Cerebellar nuclear complex (tissue), 1 donor: ENCODE measurements at regions not wholly inside any gene's neighbourhood (a gene's known extent, or its start where the extent isn't known, plus 50 kb on each side); places are given as distances from the start of the nearest gene placed in this dataset.

Experiments
- DNase-seq, 2 experiments: peaks; one replicate each; lab custom pipeline; 2025; lab: John Stamatoyannopoulos, UW

DNA sequence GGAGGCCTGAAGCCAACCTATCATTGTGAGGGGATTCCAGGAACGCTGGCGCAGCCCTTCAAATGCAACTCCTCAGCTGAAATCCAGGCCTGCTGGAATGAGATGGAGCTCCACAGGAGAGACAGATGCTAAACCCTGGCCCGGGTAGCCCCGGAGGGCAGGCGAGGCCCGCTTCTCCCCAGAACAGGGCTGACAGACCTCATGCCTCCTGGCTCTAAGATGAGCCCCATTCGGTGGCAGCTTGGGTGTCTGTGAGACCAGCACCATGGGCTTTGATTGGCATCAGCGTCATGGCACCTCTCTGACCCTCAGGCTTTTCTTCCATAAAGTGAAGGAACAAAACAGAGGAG is 382.2 kb downstream of the BCL11B start:
- no peak for DNase-seq

DNA sequence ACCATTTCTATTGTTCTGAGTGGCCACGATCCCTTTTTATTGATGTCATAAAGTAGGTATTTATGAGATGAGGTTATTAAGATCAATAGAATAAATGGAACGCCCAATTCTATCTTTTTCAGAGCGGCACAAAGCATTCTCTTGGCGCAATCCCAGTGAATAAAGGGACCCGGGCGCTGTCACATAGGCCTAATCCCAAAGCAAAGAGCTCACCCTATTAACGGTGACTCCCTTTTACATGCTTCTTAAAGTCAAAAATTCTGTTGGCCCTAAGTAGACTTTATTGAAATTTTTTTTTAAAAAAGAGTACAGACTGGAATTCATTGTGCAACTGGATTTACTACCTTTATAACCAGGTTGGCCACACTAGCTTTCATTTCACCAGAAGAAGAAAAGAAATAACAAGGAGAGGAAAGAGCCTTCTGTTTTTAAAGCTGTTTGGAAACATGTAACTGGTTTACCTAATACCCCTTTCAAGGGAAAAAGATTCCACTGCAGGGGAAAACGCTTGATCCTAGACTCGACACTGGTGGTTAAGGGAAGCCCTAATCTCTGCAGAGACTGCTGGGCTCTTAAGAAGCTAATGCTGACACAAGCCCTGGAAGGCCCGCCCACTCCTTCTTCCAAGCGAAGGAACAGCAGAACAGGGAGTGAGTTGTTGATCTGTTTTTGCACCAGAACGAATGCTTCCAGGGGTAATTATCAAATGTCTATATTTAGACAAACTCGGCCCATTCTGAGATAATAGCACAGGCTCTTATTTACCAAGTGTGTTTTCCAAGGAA is 381.2 kb downstream of the BCL11B start:
- DNase-seq = no peak

DNA sequence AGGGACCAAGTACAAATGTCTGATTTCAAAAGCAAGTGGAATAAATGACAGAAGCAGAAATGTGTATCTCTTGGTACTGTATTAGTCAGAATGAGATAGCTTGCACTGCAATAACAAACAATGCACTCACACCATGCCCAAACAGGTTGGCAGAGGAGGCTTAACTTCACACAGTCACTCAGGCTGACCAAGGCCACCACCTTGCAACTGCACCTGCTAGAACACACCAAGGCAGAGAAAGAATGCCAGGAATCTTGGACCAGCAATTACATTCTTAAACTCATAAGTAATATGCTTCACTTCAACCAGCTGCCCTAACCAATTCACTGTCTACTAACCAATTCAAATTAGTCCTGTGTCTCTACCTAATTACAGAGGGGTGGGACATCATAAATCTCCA is 378.3 kb downstream of the BCL11B start:
- DNase-seq = no peak

DNA sequence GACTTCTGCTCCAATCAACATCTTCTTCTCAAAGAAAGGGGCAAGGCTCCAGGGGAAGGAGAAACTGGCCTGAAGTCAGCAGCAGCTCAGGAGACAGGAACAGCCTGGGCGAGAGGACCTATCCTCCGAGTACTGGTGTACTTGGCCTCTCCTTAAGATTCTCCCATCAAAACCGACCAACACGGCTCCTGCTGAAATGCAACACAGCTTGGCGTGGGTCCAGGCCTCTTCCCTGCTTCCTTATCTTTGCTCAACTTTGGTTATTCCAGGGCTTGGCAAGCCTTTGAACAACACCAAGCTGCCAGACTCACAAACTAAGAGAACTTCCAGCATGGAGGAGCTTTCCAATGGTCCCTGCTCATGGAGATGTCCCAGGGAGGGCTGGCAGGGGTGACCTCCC is 377.4 kb downstream of the BCL11B start:
- DNase-seq = no peak

DNA sequence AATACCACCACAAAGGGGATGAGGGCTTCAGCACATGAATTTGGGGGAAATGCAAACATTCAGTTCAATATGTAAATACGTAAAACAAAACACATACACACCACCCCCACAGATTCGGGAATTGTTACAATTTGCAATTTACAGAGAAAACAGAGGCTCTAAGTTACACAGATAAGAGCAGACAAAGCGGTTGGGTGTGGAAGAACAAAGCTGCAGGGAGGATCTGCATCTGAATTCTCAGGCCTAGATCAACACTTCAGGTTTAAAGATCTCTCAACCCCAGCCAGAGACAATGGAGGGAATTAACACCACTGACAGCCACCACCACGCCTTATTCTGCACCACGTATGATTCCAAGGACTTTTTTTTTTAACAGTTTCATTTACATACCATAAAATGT is 375.5 kb downstream of the BCL11B start:
- DNase-seq = no peak

GRCh38 chr14:98897605-98898309 is 374.2 kb downstream of the BCL11B start:
- DNase-seq = no peak

DNA sequence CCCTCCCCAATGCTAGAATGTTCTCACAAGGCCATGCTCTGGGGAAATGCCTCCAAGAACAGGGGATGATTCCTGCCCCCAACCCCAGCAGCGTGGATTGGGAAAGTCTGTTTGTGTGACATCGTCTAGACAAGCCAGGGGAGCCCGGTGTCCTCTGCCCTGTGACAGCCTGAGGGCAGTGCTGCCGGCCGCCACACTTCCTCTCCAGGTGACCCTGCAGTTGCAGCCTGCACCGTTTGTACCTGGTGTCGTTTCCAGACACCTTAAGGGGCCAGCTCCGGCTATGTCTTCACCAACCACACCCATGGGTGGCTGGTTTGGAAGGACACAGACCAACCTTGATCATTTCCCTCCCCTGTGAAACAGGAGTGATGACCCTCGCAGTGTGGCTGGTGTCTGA is 372.6 kb downstream of the BCL11B start:
- DNase-seq = no peak

- no peak for DNase-seq
Observed at GRCh38 chr14:98900236-98900635, 371.8 kb downstream of the BCL11B start.

GRCh38 chr14:98900798-98901197 is 371.2 kb downstream of the BCL11B start:
- no peak for DNase-seq

DNA sequence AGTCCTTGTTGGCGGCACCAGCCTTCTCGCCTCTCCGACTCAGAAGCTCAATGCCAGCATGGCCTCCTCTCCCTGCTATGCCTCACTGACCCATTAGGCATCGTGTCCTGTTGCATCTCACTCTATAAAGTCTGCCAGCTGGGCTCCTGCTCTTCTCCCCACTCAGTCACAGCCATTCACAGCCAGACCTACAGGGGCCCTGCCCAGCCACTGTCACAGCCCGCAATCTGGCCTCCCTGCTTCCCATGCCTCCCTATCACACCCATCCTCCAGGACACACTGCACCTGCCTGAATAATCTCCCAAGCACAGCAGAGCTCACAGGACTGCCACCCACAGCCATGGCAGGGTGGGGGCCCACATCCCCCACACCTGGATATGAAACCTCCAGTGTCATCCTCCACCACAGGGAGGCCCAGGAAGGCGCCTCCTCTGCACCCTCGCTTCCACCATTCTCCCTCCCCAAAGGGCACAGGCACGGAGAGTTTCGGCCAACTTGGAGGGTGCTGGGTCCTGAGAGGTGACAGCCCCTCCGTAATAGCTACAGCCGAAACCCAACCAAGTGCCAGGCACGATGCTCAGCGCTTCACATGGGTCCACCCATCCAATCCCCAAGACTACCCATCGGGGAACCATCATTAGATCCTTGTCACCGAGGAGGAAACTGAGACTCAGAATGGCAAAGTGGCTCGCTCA is 370.3 kb downstream of the BCL11B start:
- DNase-seq = no peak

GRCh38 chr14:98903371-98903770 is 368.6 kb downstream of the BCL11B start:
- DNase-seq = no peak

GRCh38 chr14:98904677-98905076 is 367.3 kb downstream of the BCL11B start:
- DNase-seq = no peak

DNA sequence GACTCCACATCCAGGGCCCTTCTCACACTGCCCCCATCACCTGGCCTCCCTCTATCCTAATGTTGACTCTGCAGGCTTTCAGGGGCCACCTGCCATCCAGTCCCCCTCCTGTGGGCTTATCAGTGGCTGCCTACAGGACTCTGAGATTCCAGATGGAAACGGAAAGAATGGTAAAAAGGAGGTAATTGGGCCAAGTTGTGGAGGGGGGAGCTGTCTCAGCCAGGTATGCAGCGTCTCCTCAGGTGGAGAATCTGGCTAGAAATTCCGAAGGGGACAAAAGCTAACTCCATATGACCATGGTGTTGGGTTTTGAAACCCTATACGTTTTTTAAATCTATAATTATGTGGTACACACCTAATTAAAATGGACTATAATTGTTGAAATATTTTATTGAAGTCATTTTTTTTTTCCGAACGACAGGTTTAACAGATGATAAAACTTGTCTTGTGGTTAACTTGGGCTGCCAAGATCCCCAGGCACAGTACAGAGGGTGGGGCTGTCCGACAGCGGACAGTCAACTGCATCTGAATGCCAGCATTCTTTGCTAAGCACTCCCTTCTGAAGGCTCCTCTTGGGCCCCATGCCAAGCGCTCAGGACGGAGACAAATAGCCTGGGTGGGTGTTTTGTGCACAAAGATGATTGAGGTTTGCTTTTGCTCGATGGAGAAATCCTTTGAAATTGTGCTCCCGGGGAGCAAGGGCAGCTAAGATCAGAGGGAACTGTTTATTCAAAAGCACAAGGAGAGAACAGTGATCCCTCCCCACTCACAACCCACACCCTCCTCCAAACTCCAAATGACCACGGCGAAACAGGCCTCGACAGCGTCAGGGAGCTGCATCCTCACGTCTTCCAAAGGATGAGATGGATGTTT is 365.6 kb downstream of the BCL11B start:
- no peak for DNase-seq

DNA sequence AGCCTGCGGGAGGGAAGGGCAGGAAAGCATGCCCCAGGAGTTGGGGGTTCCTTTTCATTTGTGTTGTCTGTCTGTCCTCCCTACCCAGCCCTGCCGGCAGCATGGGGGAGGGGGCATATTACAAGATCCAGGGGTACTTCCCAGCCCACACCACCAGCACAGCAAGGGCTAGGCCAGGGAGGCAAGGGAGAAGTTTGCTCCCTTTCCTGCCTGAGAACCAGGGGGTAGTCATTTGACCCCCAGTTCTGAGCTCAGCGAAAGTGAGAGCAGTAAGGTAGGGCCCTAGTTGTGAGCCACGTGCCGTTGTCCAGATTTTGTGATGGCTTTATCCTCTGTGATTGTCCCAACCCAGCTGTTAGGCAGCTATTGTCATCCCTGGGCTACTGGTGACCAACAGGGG is 364.7 kb downstream of the BCL11B start:
- DNase-seq = no peak

GRCh38 chr14:98908050-98908449 is 363.9 kb downstream of the BCL11B start:
- DNase-seq = no peak

- DNase-seq = no peak
Observed at GRCh38 chr14:98909251-98909944, 362.6 kb downstream of the BCL11B start.

- no peak for DNase-seq
Observed at GRCh38 chr14:98910061-98910460, 361.9 kb downstream of the BCL11B start.

- DNase-seq = no peak
Observed at GRCh38 chr14:98912655-98913054, 359.3 kb downstream of the BCL11B start.

DNA sequence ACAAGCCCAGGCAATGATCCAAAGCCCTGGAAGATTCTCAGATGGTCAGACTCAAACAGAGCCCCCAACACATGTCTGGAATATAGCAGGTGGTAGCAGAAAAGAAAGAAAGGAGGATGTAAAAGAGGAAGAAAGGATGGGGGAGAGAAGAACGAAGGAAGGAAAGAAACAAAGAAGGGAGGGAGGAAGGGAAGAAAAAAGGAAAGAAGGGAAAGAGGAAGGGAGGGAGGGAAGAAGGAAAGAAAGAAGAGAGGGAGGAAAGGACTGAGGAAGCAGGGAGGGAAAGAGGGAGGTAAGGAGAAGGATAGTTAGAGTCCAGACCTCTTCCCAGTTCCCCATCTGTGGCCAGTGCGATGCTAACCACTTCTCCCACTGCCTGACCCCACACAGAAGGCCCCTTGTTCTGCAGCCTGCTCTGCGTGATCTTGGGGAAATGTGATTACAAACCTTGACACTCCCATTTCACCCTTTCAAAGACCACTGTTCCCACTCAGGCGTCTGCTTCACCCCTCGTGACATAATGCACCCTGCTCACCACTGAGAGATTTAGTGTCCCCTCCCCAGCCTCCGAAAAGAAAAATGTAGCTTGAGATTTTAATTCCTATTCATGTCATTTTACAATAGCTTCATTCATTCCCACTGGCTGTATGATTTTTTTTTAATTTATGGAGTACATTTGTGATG is 357.9 kb downstream of the BCL11B start:
- no peak for DNase-seq

GRCh38 chr14:98914942-98915341 is 357.1 kb downstream of the BCL11B start:
- no peak for DNase-seq

- DNase-seq = no peak
Observed at GRCh38 chr14:98915625-98916024, 356.4 kb downstream of the BCL11B start.
